OCI-LY1 (cell line): ENCODE measurements at regions not wholly inside any gene's neighbourhood (a gene's known extent, or its start where the extent isn't known, plus 50 kb on each side); places are given as distances from the start of the nearest gene placed in this dataset.

ENCODE experiments used
- H2AFZ ChIP-seq: fragments of 200-600 bp; sonication (generic), shearing (Covaris generic); 2 replicates; pipeline ENCODE4 v1.6.0; 2014; ENCODE audit warnings: antibody characterized with exemption, mild to moderate bottlenecking, low read length
- H3F3A ChIP-seq: fragments of 200-600 bp; sonication (generic), shearing (Covaris generic); 2 replicates; pipeline ENCODE4 v1.6.0; 2014; ENCODE audit warnings: mild to moderate bottlenecking, antibody characterized with exemption, low read length, moderate library complexity; ENCODE audit not compliant: insufficient read depth
- H3K27ac ChIP-seq: fragments of 200-600 bp; sonication (generic); 2 replicates; pipeline ENCODE4 v1.5.1; 2014; ENCODE audit warnings: low read length, mixed run types, mild to moderate bottlenecking, low read depth; ENCODE audit not compliant: poor library complexity, severe bottlenecking
- H3K27me3 ChIP-seq: fragments of 200-600 bp; sonication (generic); 2 replicates; pipeline ENCODE4 v1.6.0; 2014; ENCODE audit warnings: antibody characterized with exemption, mild to moderate bottlenecking, low read length, moderate library complexity; ENCODE audit not compliant: insufficient read depth
- H3K36me3 ChIP-seq: fragments of 200-600 bp; sonication (generic); 2 replicates; pipeline ENCODE4 v1.6.1; 2014; ENCODE audit warnings: mild to moderate bottlenecking, antibody characterized with exemption, low read length, moderate library complexity, mixed read lengths; ENCODE audit not compliant: insufficient read depth
- H3K4me1 ChIP-seq: fragments of 200-600 bp; sonication (generic); 2 replicates; pipeline ENCODE4 v1.5.1; 2014; ENCODE audit warnings: mild to moderate bottlenecking, low read length, moderate library complexity; ENCODE audit not compliant: insufficient read depth, severe bottlenecking
- H3K4me2 ChIP-seq: fragments of 200-600 bp; sonication (generic), shearing (Covaris generic); 2 replicates; pipeline ENCODE4 v1.6.1; 2014; ENCODE audit warnings: low read length
- H3K4me3 ChIP-seq: fragments of 200-600 bp; sonication (generic); 2 replicates; pipeline ENCODE4 v1.5.1; 2014; ENCODE audit warnings: low read length, low read depth, mild to moderate bottlenecking, mixed read lengths; ENCODE audit not compliant: poor library complexity, severe bottlenecking
- H3K79me2 ChIP-seq: fragments of 200-600 bp; shearing (Covaris generic); 2 replicates; pipeline ENCODE4 v1.6.1; 2016; ENCODE audit warnings: mixed run types, low read length, mixed read lengths; ENCODE audit not compliant: insufficient read depth
- H3K9ac ChIP-seq: fragments of 200-600 bp; sonication (generic), shearing (Covaris generic); 2 replicates; pipeline ENCODE4 v1.6.1; 2014; ENCODE audit warnings: mild to moderate bottlenecking, low read length, mixed read lengths
- H3K9me2 ChIP-seq: fragments of 200-600 bp; sonication (generic), shearing (Covaris generic); 2 replicates; pipeline ENCODE4 v1.6.1; 2014; ENCODE audit warnings: low read depth, mild to moderate bottlenecking, low read length, mixed read lengths
- H3K9me3 ChIP-seq: fragments of 200-600 bp; shearing (Covaris generic); 2 replicates; pipeline ENCODE4 v1.6.1; 2014; ENCODE audit warnings: low read length, mixed read lengths
- H4K20me1 ChIP-seq: fragments of 200-600 bp; sonication (generic), shearing (Covaris generic); 2 replicates; pipeline ENCODE4 v1.6.0; 2016; ENCODE audit warnings: mild to moderate bottlenecking, low read length; ENCODE audit not compliant: insufficient read depth
- EZH2 ChIP-seq: fragments of 200-600 bp; sonication (generic), shearing (Covaris generic); IDR thresholded peaks from 2 replicates; pipeline ENCODE4 v1.8.0; 2017; ENCODE audit warnings: borderline replicate concordance, mixed run types, mild to moderate bottlenecking, antibody characterized with exemption, low read length, moderate library complexity, mixed read lengths
- TF ChIP-seq, protein P1 (sequence below): fragments of 200-600 bp; sonication (generic), shearing (Covaris generic); IDR thresholded peaks from 2 replicates; pipeline ENCODE4 v1.5.1; 2017; ENCODE audit warnings: mild to moderate bottlenecking, antibody characterized with exemption, low read length, moderate library complexity, mixed read lengths

- no peaks in the 10 kb centered on the region for H3F3A ChIP-seq
- no peaks in the 10 kb centered on the region for H3K36me3 ChIP-seq
- no peaks in the 10 kb centered on the region for H3K9me3 ChIP-seq
- no peak overlapping the region for H3K4me3 ChIP-seq
- H3K27ac ChIP-seq = no peak overlapping the region
- H3K4me1 ChIP-seq = no peaks in the 10 kb centered on the region
- H3K27me3 ChIP-seq = no peaks in the 10 kb centered on the region
- no peak overlapping the region for H2AFZ ChIP-seq
- H4K20me1 ChIP-seq = no peaks in the 10 kb centered on the region
- TF ChIP-seq, protein P1, sequence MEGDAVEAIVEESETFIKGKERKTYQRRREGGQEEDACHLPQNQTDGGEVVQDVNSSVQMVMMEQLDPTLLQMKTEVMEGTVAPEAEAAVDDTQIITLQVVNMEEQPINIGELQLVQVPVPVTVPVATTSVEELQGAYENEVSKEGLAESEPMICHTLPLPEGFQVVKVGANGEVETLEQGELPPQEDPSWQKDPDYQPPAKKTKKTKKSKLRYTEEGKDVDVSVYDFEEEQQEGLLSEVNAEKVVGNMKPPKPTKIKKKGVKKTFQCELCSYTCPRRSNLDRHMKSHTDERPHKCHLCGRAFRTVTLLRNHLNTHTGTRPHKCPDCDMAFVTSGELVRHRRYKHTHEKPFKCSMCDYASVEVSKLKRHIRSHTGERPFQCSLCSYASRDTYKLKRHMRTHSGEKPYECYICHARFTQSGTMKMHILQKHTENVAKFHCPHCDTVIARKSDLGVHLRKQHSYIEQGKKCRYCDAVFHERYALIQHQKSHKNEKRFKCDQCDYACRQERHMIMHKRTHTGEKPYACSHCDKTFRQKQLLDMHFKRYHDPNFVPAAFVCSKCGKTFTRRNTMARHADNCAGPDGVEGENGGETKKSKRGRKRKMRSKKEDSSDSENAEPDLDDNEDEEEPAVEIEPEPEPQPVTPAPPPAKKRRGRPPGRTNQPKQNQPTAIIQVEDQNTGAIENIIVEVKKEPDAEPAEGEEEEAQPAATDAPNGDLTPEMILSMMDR = no peak
- no peak for TF ChIP-seq EZH2
- no peaks in the 10 kb centered on the region for H3K79me2 ChIP-seq
- no peak overlapping the region for H3K9ac ChIP-seq
- H3K9me2 ChIP-seq = no peaks in the 10 kb centered on the region
- no peak overlapping the region for H3K4me2 ChIP-seq
These were observed 758.8 kb downstream of the STIM2 start for GRCh38 chr4:27619435-27619834.

DNA sequence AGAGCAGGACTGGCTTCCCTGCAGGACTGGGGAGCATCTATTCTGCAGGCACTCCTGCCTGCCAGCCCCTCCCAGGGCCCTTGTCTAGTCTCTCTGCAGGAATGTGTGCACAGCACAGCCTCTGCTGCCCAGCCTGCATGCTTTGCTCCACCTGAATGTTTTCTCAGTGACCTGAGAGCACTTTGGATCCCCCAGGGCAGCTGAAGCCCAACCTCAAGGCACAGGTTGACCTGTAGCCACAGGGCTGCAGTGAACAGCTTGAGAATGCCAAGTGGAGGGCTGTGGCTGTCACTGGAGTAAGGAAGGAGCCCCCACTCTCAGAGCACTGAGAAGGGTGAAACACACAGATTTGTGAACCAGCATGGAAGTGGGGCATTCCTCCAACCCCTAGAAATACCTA is 760.2 kb downstream of the STIM2 start:
- Histone ChIP-seq H3K4me3 (no peak overlapping the region), H3K36me3 (no peaks in the 10 kb centered on the region), H3K9me3 (no peaks in the 10 kb centered on the region), H2AFZ (no peak overlapping the region), H3K27ac (no peak overlapping the region), H3K9me2 (no peaks in the 10 kb centered on the region), H3K79me2 (no peaks in the 10 kb centered on the region), H3K4me1 (no peaks in the 10 kb centered on the region), H3K9ac (no peak overlapping the region), H3K4me2 (no peak overlapping the region), H3K27me3 (no peaks in the 10 kb centered on the region), H3F3A (no peaks in the 10 kb centered on the region), H4K20me1 (no peaks in the 10 kb centered on the region)
- TF ChIP-seq, protein P1 = no peak
- no peak for TF ChIP-seq EZH2

- H3K4me1 ChIP-seq = no peaks in the 10 kb centered on the region
- no peak overlapping the region for H3K4me3 ChIP-seq
- no peak overlapping the region for H2AFZ ChIP-seq
- no peaks in the 10 kb centered on the region for H3K36me3 ChIP-seq
- H3K9ac ChIP-seq = no peak overlapping the region
- no peaks in the 10 kb centered on the region for H3K79me2 ChIP-seq
- H4K20me1 ChIP-seq = no peaks in the 10 kb centered on the region
- no peak overlapping the region for H3K27ac ChIP-seq
- H3K27me3 ChIP-seq = no peaks in the 10 kb centered on the region
- H3K4me2 ChIP-seq = no peak overlapping the region
- no peaks in the 10 kb centered on the region for H3K9me2 ChIP-seq
- TF ChIP-seq, protein P1 = no peak
- no peak for TF ChIP-seq EZH2
- H3F3A ChIP-seq = no peaks in the 10 kb centered on the region
- no peaks in the 10 kb centered on the region for H3K9me3 ChIP-seq
These were observed 764.1 kb downstream of the STIM2 start for GRCh38 chr4:27624749-27625148.
